Small intestine (tissue), 7 donors: ENCODE measurements at regions not wholly inside any gene's neighbourhood (a gene's known extent, or its start where the extent isn't known, plus 50 kb on each side); places are given as distances from the start of the nearest gene placed in this dataset.
"Not testable (repeated sequence)": the region's sequence is repeated elsewhere in the genome, so short reads cannot be mapped to it uniquely, and the experiment has no call there.

Experiments used
- DNase-seq, 2 donors: peaks; one replicate each; pipeline versions ENCODE4 v3.0.0 to v3.0.0-alpha.2; 2013
- FAIRE-seq: peaks from 2 replicates; lab custom pipeline; 2012; peaks lifted over from hg19 to GRCh38; lab: Jason Lieb, UNC
- H3K27ac ChIP-seq, 3 donors: one replicate each; pipeline ENCODE4 v1.5.1; 2013; ENCODE audit warnings: low read length in 2 of 3, mild to moderate bottlenecking in 2 of 3, control low read depth in 1 of 3, inconsistent platforms in 1 of 3, low read depth in 1 of 3, moderate library complexity in 1 of 3
- H3K27me3 ChIP-seq, 3 donors: one replicate each; pipeline ENCODE4 v1.6.1; 2013; ENCODE audit warnings: low read length in 3 of 3, inconsistent platforms in 1 of 3; ENCODE audit not compliant: control insufficient read depth in 3 of 3, insufficient read depth in 3 of 3
- H3K36me3 ChIP-seq, 3 donors: one replicate each; pipeline ENCODE4 v1.6.1; 2013; ENCODE audit warnings: low read length in 3 of 3, inconsistent platforms in 1 of 3, low read depth in 1 of 3, mild to moderate bottlenecking in 1 of 3, moderate library complexity in 1 of 3; ENCODE audit not compliant: control insufficient read depth in 3 of 3, insufficient read depth in 2 of 3
- H3K4me1 ChIP-seq, 3 donors: one replicate each; pipeline ENCODE4 v1.6.1; 2013; ENCODE audit warnings: low read length in 2 of 3, inconsistent platforms in 1 of 3, low read depth in 1 of 3, mild to moderate bottlenecking in 1 of 3, moderate library complexity in 1 of 3; ENCODE audit not compliant: control insufficient read depth in 3 of 3, insufficient read depth in 2 of 3
- H3K4me3 ChIP-seq, 3 donors: one replicate each; pipeline ENCODE4 v1.5.1; 2013; ENCODE audit warnings: low read length in 3 of 3, control low read depth in 1 of 3, inconsistent platforms in 1 of 3, low read depth in 1 of 3, mild to moderate bottlenecking in 1 of 3, moderate library complexity in 1 of 3
- H3K9me3 ChIP-seq, 2 donors: one replicate each; pipeline ENCODE4 v1.6.1; 2013; ENCODE audit warnings: low read depth in 1 of 2, low read length in 1 of 2; ENCODE audit not compliant: control insufficient read depth in 2 of 2, insufficient read depth in 1 of 2
- whole genome bisulfite sequencing, 3 donors: extraction: QIAGEN DNeasy Blood & Tissue Kit; methylation state at CpG; one replicate each; pipeline ENCODE4 v1.1.7; 2013; 5-methylcytosine and 5-hydroxymethylcytosine counted together
- donor health status: healthy with polysubstance abuse.
- donor health status: control.
- donor health status: control.
- donor health status: Bipolar disorder and iron deficiency.
- donor health status: healthy.

DNA sequence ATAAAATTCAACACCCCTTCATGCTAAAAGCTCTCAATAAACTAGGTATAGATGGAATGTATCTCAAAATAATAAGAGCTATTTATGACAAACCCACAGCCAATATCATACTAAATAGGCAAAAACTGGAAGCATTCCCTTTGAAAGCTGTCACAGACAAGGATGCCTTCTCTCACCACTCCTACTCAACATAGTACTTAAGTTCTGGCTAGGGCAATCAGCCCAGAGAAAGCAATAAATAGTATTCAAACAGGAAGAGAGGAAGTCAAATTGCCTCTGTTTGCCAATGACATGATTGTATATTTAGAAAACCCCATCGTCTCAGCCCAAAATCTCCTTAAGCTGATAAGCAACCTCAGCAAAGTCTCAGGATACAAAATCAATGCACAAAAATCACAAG lies 673.8 kb upstream of the IGFBP3 start:
- H3K36me3 ChIP-seq, H3K4me3 ChIP-seq, H3K27me3 ChIP-seq, DNase-seq, H3K27ac ChIP-seq, H3K9me3 ChIP-seq, FAIRE-seq: not testable (repeated sequence)
- WGBS, 3 donors = 13 to 21% (median 18%) methylated on average over 1 of the region's 1 CpG
- peaks cover 0 to 15% (median 0%) of the 10 kb centered on the region in 3 donors for H3K4me1 ChIP-seq

DNA sequence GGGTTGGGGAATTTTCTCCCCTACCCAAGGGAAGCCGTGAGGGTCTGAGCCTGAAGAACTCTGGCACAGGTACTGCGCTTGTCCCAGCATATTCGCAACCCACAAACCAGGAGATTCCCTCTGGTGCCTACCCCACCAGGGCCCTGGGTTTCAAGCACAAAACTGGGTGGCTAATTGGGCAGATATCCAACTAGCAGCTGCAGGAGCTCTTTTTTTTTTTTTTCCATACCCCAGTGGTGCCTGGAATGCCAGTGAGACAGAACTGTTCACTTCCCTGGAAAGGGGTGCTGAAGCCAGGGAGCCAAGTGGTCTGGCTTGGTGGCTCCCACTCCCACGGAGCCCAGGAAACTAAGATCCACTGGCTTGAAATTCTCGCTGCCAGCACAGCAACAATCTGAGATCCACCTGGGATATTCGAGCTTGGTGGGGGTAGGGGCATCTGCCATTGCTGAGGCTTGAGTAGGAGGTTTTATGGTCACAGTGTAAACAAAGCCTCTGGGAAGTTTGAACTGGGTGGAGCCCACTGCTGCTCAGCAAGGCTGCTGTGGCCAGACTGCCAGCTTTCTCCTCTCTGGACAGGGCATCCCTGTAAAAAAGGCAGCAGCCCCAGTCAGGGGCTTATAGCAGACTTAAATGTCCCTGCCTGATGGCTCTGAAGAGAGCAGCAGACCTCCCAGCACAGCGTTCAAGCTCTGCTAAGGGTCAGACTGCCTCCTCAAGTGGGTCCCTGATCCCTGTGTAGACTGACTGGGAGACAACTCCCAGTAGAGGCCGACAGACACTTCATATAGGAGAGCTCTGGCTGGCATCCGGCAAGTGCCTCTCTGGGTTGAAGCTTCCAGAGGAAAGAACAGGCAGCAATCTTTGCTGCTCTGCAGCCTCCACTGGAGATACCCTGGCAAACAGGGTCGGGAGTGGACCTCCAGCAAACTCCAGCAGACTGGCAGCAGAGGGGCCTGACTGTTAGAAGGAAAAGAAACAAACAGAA lies 670.1 kb upstream of the IGFBP3 start:
- H3K4me3 ChIP-seq, H3K9me3 ChIP-seq, H3K27me3 ChIP-seq, H3K36me3 ChIP-seq, FAIRE-seq: not testable (repeated sequence)
- peak overlapping the region in 2 of 3 donors; percentile 49 to 58 for H3K27ac ChIP-seq
- DNase-seq = peak; percentile 81 to 87
- H3K4me1 ChIP-seq = peaks cover 0 to 13% (median 0%) of the 10 kb centered on the region in 3 donors
- WGBS, 3 donors = 31 to 63% (median 45%) methylated on average over 10 of the region's 10 CpGs

DNA sequence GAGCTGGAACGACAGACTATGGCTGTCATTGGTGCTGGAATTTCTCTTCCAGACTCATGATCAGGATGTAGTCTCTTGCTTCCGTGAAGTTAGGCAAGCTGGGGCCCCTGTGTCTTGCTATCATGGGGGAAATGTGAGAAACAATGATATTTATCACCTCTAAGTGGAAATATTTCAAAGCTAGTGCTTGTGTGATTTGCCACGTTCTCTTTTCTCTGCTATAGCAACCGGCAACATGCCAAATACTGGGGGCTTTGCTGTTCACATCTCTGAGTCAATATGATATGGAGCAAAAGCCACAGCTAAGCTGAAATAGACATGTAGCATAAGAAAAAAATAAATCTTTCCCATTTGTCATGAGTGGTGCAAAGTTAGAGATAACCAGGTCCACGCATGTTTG lies 668.2 kb upstream of the IGFBP3 start:
- WGBS, 3 donors = 73 to 86% (median 83%) methylated on average over 5 of the region's 5 CpGs
- DNase-seq = no peak
- peaks cover 0 to 4% of the 10 kb centered on the region in 2 donors for H3K9me3 ChIP-seq

DNA sequence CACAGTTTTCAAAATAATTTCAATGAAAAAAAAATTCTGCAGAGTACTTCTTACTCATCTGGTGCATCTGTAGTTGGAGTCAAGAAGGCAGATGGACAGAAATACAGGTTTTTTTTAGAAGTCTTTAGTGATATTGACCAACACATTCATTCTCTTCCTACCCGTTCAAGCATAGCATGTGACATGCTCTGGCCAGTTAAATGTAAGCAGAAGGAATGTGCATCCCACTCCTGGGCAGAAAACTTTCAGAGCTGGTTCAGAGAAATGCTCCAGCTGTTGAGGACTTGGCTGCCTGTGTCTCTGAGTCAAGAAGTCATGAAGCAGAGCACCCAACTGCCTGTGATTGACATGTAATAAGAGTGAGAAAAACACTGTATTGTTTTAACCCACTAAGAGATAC lies 665.3 kb upstream of the IGFBP3 start:
- H3K27me3 ChIP-seq = no peaks in the 10 kb centered on the region
- FAIRE-seq = no peak
- H3K9me3 ChIP-seq = peaks cover 0 to 4% of the 10 kb centered on the region in 2 donors
- H3K27ac ChIP-seq = no peak overlapping the region
- H3K4me1 ChIP-seq = peaks cover 0 to 7% (median 0%) of the 10 kb centered on the region in 3 donors
- DNase-seq = no peak
- no peak overlapping the region for H3K4me3 ChIP-seq
- no peaks in the 10 kb centered on the region for H3K36me3 ChIP-seq
- WGBS, 3 donors = 61 to 84% (median 81%) methylated on average over 1 of the region's 1 CpG

More for the DNA sequence above, 668.2 kb upstream of the IGFBP3 start:
- Histone ChIP-seq H3K4me3 (no peak overlapping the region), H3K36me3 (no peaks in the 10 kb centered on the region), H3K27me3 (no peaks in the 10 kb centered on the region), H3K27ac (no peak overlapping the region), H3K4me1 (peaks cover 0 to 13% (median 0%) of the 10 kb centered on the region in 3 donors)
- no peak for FAIRE-seq

DNA sequence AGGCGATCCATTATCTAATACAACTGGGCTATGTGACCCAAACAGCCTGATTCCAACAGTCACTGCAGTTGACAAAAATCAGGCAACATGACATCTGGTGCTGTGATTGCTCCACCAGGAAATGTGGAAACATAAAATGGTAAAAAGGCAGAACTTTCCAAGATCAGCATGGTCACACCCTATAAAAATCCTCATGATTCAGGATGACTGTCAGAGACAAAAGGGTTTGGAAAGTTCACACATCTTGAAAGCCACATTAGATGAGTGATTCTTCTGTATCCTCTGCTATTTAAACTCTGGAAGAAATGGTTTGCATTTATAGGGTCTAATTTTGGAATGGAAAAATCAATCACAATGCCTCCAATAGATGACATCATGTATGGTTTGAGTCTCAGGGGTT lies 662.6 kb upstream of the IGFBP3 start:
- Histone ChIP-seq H3K4me3 (no peak overlapping the region), H3K9me3 (no peaks in the 10 kb centered on the region), H3K36me3 (no peaks in the 10 kb centered on the region), H3K4me1 (no peaks in the 10 kb centered on the region), H3K27ac (no peak overlapping the region), H3K27me3 (no peaks in the 10 kb centered on the region)
- no peak for DNase-seq
- WGBS, 3 donors = 82 to 97% (median 94%) methylated on average over 1 of the region's 1 CpG
- no peak for FAIRE-seq

DNA sequence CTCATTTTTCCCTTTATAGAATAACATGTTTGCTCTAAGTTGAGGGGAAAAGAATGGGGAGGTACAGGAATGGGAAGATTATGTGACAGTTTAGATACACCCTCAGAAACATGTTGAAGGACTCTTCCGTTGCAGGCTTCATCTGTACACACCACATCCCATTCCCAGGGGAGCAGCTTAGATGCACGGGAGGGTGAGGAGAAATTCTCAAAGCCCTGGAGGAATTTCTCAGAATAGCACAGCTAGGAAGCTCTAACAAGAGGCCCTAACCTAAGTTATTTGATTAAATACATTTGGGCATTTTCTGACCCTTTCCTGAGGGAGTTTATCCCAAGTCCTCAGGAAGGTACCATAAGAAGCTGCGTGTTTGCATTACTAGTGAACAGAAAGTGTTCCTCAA lies 660.2 kb upstream of the IGFBP3 start:
- Histone ChIP-seq H3K27ac (no peak overlapping the region), H3K4me3 (no peak overlapping the region), H3K36me3 (no peaks in the 10 kb centered on the region), H3K4me1 (no peaks in the 10 kb centered on the region), H3K27me3 (no peaks in the 10 kb centered on the region), H3K9me3 (no peaks in the 10 kb centered on the region)
- WGBS, 3 donors = 81 to 95% (median 83%) methylated on average over 3 of the region's 3 CpGs
- no peak for FAIRE-seq
- no peak for DNase-seq

DNA sequence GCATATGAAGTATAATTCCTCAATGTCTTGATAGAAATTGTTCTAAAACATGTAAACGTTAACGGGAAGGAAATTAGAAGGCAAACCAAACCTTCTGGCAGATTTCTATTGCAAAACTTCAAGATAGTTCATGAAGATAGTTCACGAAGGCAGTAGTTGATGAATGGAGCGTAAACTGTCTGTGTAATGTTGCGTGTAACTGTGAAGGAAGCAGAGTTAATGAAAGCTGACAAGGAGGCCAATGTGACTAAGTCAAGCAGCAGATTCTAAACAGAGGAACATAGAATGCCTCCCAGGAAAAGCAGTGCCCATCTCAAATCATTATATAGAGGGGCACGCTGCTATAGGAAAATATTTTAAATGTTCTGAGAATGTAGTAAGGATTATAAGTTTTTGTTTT lies 659.7 kb upstream of the IGFBP3 start:
- no peak overlapping the region for H3K4me3 ChIP-seq
- no peaks in the 10 kb centered on the region for H3K9me3 ChIP-seq
- DNase-seq (no peak), FAIRE-seq (no peak)
- H3K27me3 ChIP-seq = no peaks in the 10 kb centered on the region
- H3K4me1 ChIP-seq = no peaks in the 10 kb centered on the region
- WGBS, 3 donors = 89 to 94% (median 91%) methylated on average over 6 of the region's 6 CpGs
- no peak overlapping the region for H3K27ac ChIP-seq
- H3K36me3 ChIP-seq = no peaks in the 10 kb centered on the region

DNA sequence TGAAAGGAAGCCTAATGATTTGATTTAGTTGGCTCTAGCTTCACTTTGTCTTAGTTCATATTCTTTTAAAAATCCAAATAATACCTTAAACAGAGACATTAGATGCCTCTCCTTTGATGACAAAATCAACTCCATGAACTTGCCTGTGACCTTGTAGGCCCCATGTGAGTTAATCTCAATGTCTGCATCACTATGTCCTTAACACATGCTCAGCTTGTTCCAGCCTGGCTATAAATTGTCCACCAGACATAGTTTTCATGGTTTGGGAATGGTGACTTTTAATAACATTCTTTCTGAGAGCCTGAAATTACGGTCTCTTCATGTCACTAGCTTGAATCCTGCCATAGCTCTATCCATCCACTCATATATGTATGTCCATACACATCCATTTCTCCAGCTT lies 656.3 kb upstream of the IGFBP3 start:
- 77 to 97% (median 88%) methylated on average over 1 of the region's 1 CpG for WGBS, 3 donors
- no peak for FAIRE-seq

More for the DNA sequence above, 656.3 kb upstream of the IGFBP3 start:
- Histone ChIP-seq H3K4me3 (no peak overlapping the region), H3K9me3 (no peaks in the 10 kb centered on the region), H3K27me3 (no peaks in the 10 kb centered on the region), H3K36me3 (no peaks in the 10 kb centered on the region), H3K4me1 (no peaks in the 10 kb centered on the region), H3K27ac (no peak overlapping the region)
- no peak for DNase-seq
